ENCODE measurements at regions not wholly inside any gene's neighbourhood (a gene's known extent, or its start where the extent isn't known, plus 50 kb on each side); places are given as distances from the start of the nearest gene placed in this dataset.

DNA sequence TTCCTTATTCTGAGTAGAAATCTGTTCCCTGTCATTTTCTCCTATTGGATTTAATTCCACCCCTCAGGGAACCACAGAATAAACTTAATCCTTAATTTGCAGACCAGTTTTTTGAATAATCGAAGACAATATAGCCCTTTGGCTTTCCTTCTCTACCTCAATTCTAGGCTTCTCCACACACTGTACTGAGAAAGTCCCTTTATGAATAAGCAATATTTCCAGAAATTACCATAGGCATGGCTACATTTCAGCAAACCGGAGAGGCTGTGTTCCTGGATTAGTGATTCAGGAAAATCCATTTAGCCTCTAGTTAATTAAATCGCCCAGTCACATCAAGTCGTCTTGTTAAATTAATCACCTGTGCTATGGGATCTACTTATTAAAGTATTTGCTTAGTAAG, 125.1 kb downstream of the ANAPC4 start:
- no peak for DNase-seq
- H3K4me3 Mint-ChIP-seq = no peak overlapping the region
- no peaks in the 10 kb centered on the region for H3K36me3 Mint-ChIP-seq (ENCODE audit: low read depth)

DNA sequence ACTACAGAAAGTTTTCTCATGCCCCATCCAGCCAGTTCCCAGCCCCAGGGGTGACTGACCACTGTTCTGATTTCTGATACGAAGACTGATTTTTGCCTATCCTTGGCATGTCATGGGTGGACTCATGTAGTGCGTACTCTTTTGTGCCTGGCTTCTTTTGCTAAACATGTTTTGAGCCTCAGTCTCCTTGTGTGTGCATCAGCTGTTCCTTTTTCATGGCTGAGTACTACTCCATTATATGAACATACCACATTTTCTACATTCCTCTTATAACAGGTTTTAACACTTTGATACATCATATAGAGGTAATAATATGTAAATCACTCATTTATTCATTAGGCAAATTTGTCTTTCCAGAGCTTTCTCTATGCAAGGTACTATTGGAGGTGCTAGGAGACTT, 126.7 kb downstream of the ANAPC4 start:
- Mint-ChIP-seq H3K27me3 (ENCODE audit: insufficient read depth) (peaks cover 10% of the 10 kb centered on the region), H3K4me1 (ENCODE audit: low read depth) (no peaks in the 10 kb centered on the region), H3K9me3 (no peaks in the 10 kb centered on the region; the same call in 1 of the 2 replicates), H3K36me3 (ENCODE audit: low read depth) (no peaks in the 10 kb centered on the region), H3K27ac (no peak overlapping the region), H3K4me3 (no peak overlapping the region)
- TF ChIP-seq, protein P1, sequence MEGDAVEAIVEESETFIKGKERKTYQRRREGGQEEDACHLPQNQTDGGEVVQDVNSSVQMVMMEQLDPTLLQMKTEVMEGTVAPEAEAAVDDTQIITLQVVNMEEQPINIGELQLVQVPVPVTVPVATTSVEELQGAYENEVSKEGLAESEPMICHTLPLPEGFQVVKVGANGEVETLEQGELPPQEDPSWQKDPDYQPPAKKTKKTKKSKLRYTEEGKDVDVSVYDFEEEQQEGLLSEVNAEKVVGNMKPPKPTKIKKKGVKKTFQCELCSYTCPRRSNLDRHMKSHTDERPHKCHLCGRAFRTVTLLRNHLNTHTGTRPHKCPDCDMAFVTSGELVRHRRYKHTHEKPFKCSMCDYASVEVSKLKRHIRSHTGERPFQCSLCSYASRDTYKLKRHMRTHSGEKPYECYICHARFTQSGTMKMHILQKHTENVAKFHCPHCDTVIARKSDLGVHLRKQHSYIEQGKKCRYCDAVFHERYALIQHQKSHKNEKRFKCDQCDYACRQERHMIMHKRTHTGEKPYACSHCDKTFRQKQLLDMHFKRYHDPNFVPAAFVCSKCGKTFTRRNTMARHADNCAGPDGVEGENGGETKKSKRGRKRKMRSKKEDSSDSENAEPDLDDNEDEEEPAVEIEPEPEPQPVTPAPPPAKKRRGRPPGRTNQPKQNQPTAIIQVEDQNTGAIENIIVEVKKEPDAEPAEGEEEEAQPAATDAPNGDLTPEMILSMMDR (IDR thresholded peaks at IDR 0.05) = no peak
- DNase-seq = no peak

More for the DNA sequence above, 125.1 kb downstream of the ANAPC4 start:
- Mint-ChIP-seq H3K27me3 (ENCODE audit: insufficient read depth) (peaks cover 11% of the 10 kb centered on the region), H3K27ac (no peak overlapping the region), H3K4me1 (ENCODE audit: low read depth) (no peaks in the 10 kb centered on the region), H3K9me3 (no peaks in the 10 kb centered on the region; the same call in 1 of the 2 replicates)
- TF ChIP-seq, protein P1 (IDR thresholded peaks at IDR 0.05) = no peak

DNA sequence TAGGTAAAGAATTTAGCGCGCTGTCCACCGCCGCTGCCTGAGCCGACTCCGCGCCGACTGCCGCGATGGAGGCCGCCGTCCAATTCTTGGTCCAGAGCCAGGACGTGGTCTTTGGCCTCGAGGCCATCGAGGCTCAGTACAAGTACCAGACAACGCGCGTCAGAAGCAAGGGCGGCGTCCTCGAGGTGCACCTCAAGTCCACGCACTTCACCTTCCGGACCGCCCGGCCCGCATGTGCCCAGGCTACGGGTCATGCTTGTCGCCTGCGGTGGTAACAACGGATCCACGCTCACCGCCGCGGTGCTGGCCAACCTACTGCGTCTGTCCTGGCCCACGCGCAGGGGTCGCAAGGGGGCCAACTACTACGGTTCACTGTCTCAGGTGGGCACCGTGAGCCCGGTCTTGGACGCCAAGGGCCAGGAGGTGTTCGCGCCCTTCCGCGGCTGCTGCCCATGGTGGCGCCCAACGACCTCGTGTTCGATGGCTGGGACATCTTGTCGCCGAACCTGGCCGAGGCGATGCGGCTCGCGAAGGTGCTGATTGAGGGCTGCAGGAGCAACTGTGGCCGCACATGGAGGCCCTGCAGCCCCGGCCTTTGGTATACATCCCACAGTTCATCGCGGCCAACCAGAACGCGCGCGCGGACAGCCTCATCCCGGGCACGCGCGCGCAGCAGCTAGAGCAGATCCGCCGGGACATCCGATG, 128.0 kb downstream of the ANAPC4 start:
- no peaks in the 10 kb centered on the region for H3K36me3 Mint-ChIP-seq (ENCODE audit: low read depth)
- H3K27ac Mint-ChIP-seq = no peak overlapping the region
- no peak overlapping the region for H3K4me3 Mint-ChIP-seq
- no peak for DNase-seq
- peaks cover 6% of the 10 kb centered on the region; the same call in 1 of the 2 replicates for H3K4me1 Mint-ChIP-seq (ENCODE audit: low read depth)
- peaks cover 10% of the 10 kb centered on the region for H3K27me3 Mint-ChIP-seq (ENCODE audit: insufficient read depth)
- H3K9me3 Mint-ChIP-seq = no peaks in the 10 kb centered on the region; the same call in 1 of the 2 replicates
- TF ChIP-seq, protein P1 (IDR thresholded peaks at IDR 0.05) = no peak

DNA sequence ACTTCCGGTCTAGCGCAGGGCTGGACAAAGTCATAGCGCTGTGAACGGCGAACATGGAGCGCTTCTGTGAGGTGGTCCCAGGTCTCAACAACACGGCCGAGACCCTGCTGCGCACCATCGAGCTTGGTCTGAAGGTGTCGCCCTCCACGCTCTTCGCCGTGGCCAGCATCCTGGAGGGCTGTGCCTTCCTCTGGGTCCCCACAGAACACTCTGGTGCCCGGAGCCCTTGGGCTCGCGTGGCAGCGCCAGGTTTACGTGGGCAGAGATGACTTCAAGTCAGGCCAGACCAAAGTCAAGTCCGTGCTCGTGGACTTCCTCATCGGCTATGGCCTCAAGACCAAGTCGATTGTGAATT, 128.6 kb downstream of the ANAPC4 start:
- no peak overlapping the region for H3K4me3 Mint-ChIP-seq
- no peak overlapping the region for H3K27ac Mint-ChIP-seq

DNA sequence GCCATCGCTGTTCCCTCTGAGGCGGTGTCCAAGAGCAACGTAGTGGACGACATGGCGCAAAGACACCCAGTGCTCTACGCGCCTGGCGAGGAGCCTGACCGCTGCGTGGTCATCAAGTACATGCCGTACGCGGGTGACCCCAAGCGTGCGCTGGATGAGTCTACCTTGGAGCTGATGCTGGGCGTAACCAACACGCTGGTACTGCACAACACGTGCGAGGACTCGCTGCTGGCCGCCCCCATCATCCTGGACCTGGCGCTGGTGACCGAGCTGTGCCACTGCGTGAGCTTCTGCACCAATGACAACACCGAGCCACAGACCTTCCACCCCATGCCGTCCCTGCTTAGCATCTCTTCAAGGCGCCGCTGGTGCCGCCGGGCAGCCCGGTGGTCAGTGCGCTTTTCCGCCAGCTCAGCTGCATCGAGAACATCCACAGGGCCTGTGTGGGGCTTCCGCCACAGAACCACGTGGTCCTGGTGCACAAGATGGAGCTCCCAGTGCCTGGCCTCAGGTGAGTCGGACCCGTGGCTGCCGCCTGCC, 129.0 kb downstream of the ANAPC4 start:
- H3K4me3 Mint-ChIP-seq = no peak overlapping the region
- no peaks in the 10 kb centered on the region for H3K36me3 Mint-ChIP-seq (ENCODE audit: low read depth)
- DNase-seq = no peak
- H3K27me3 Mint-ChIP-seq (ENCODE audit: insufficient read depth) = peaks cover 10% of the 10 kb centered on the region
- H3K9me3 Mint-ChIP-seq = no peaks in the 10 kb centered on the region; the same call in 1 of the 2 replicates
- peaks cover 6% of the 10 kb centered on the region; the same call in 1 of the 2 replicates for H3K4me1 Mint-ChIP-seq (ENCODE audit: low read depth)
- no peak overlapping the region for H3K27ac Mint-ChIP-seq
- TF ChIP-seq, protein P1 (IDR thresholded peaks at IDR 0.05) = no peak

More for the DNA sequence above, 128.6 kb downstream of the ANAPC4 start:
- Mint-ChIP-seq H3K27me3 (ENCODE audit: insufficient read depth) (peaks cover 10% of the 10 kb centered on the region), H3K9me3 (no peaks in the 10 kb centered on the region; the same call in 1 of the 2 replicates), H3K36me3 (ENCODE audit: low read depth) (no peaks in the 10 kb centered on the region), H3K4me1 (ENCODE audit: low read depth) (peaks cover 6% of the 10 kb centered on the region; the same call in 1 of the 2 replicates)
- DNase-seq = no peak
- TF ChIP-seq, protein P1 (IDR thresholded peaks at IDR 0.05) = no peak
